ENCODE measurements at regions not wholly inside any gene's neighbourhood (a gene's known extent, or its start where the extent isn't known, plus 50 kb on each side); places are given as distances from the start of the nearest gene placed in this dataset.

DNA sequence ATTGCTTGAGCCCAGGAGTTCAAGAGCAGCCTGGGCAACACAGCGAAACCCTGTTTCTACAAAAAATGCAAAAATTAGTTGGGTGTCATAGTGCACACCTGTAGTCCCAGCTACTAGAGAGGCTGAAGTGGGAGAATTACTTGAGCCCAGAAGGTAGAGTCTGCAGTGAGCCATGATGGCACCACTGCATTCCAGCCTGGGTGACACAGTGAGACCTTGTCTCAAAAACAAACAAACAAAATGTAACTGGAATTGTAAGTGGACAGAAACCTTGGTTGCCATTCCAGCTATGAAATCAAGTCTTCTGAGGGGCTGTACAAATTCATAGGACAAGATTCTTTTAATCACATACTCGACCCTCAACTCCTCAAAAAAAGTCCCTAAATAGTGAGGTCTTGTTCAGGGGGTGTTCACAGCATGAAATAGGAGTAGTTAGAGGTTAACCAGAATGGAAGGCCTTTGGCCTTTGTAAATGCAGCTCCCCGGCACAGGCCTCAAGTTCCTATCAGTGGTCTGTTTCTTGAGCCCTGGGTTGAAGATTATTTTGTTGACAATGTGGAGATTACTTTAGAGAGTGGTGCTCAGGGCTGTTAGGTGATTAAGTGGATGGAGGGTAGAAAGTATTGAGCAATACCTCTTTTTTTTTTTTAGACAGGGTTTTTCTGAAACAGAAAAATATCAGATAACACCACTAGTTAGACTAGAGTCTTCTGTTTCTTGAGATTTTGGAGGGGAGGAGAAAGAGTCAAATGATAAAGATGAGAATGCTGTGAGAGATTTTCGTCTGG, 138.7 kb upstream of the ZNF648 start (continued):
- peak in 1 of 2 experiments; percentile 88; a peak in 2 of 4 replicates for TF ChIP-seq MLLT1 (IDR thresholded peaks at IDR 0.05)
- TF ChIP-seq ZNF12 (CRISPR knock-in tag; IDR thresholded peaks at IDR 0.05) = no peak
- TF ChIP-seq SMC3 (conservative IDR thresholded peaks at IDR 0.05; ENCODE audit: insufficient read depth, low read depth, low read length) = no peak
- TF ChIP-seq NFE2L1 (tag; IDR thresholded peaks at IDR 0.05; ENCODE audit: borderline replicate concordance, low read depth) = no peak
- TF ChIP-seq BCOR (IDR thresholded peaks at IDR 0.05) = peak; percentile 73
- peak; percentile 83 for TF ChIP-seq HDAC3 (IDR thresholded peaks at IDR 0.05; ENCODE audit: borderline replicate concordance, partially characterized antibody)
- peak; percentile 90 for TF ChIP-seq ZNF766 (CRISPR knock-in tag; conservative IDR thresholded peaks at IDR 0.05)
- no peak for TF ChIP-seq HMG20A (CRISPR knock-in tag; conservative IDR thresholded peaks at IDR 0.05)
- no peak for TF ChIP-seq ZNF444 (CRISPR knock-in tag; IDR thresholded peaks at IDR 0.05)
- TF ChIP-seq, protein P1, sequence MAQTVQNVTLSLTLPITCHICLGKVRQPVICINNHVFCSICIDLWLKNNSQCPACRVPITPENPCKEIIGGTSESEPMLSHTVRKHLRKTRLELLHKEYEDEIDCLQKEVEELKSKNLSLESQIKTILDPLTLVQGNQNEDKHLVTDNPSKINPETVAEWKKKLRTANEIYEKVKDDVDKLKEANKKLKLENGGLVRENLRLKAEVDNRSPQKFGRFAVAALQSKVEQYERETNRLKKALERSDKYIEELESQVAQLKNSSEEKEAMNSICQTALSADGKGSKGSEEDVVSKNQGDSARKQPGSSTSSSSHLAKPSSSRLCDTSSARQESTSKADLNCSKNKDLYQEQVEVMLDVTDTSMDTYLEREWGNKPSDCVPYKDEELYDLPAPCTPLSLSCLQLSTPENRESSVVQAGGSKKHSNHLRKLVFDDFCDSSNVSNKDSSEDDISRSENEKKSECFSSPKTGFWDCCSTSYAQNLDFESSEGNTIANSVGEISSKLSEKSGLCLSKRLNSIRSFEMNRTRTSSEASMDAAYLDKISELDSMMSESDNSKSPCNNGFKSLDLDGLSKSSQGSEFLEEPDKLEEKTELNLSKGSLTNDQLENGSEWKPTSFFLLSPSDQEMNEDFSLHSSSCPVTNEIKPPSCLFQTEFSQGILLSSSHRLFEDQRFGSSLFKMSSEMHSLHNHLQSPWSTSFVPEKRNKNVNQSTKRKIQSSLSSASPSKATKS (CRISPR knock-in tag; IDR thresholded peaks at IDR 0.05) = no peak
- no peak for TF ChIP-seq NR0B1 (IDR thresholded peaks at IDR 0.05; ENCODE audit: partially characterized antibody)
- TF ChIP-seq ZNF282 (CRISPR knock-in tag; IDR thresholded peaks at IDR 0.05) = no peak
- TF ChIP-seq, protein P2, sequence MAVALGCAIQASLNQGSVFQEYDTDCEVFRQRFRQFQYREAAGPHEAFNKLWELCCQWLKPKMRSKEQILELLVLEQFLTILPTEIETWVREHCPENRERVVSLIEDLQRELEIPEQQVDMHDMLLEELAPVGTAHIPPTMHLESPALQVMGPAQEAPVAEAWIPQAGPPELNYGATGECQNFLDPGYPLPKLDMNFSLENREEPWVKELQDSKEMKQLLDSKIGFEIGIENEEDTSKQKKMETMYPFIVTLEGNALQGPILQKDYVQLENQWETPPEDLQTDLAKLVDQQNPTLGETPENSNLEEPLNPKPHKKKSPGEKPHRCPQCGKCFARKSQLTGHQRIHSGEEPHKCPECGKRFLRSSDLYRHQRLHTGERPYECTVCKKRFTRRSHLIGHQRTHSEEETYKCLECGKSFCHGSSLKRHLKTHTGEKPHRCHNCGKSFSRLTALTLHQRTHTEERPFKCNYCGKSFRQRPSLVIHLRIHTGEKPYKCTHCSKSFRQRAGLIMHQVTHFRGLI (CRISPR knock-in tag; IDR thresholded peaks at IDR 0.05) = peak; percentile 49; the same call in 1 of the 2 replicates
- no peak for TF ChIP-seq HNRNPK (IDR thresholded peaks at IDR 0.05; ENCODE audit: low read depth, low read length, poor library complexity, severe bottlenecking)
- no peak for TF ChIP-seq CBX1 (IDR thresholded peaks at IDR 0.05; ENCODE audit: low read depth)
- no peak for TF ChIP-seq MAFG (tag; conservative IDR thresholded peaks at IDR 0.05)
- no peak for TF ChIP-seq SNAPC5 (CRISPR knock-in tag; IDR thresholded peaks at IDR 0.05)
- TF ChIP-seq CHCHD3 (CRISPR knock-in tag; IDR thresholded peaks at IDR 0.05) = no peak
- TF ChIP-seq SREBF2 (CRISPR knock-in tag; IDR thresholded peaks at IDR 0.05) = no peak
- TF ChIP-seq THRB (CRISPR knock-in tag; conservative IDR thresholded peaks at IDR 0.05) = no peak

Measured in K562 (cell line).